Hepatic stellate cell (primary cell): ENCODE measurements at regions not wholly inside any gene's neighbourhood (a gene's known extent, or its start where the extent isn't known, plus 50 kb on each side); places are given as distances from the start of the nearest gene placed in this dataset.
"Not testable (repeated sequence)": the region's sequence is repeated elsewhere in the genome, so short reads cannot be mapped to it uniquely, and the experiment has no call there.

Experiments used
- DNase-seq: peaks from one replicate; pipeline ENCODE4 v3.0.0; 2011; ENCODE audit warnings: low spot score

- DNase-seq: peak; percentile 22
These were observed 429.0 kb upstream of the MTPN start for GRCh38 chr7:136405931-136406777.

GRCh38 chr7:136403591-136403990 lies 426.4 kb upstream of the MTPN start:
- DNase-seq: no peak

- no peak for DNase-seq
These were observed 423.7 kb upstream of the MTPN start for GRCh38 chr7:136400877-136401276.

GRCh38 chr7:136399385-136399784 lies 422.2 kb upstream of the MTPN start:
- no peak for DNase-seq

- no peak for DNase-seq
These were observed 415.7 kb upstream of the MTPN start for GRCh38 chr7:136392856-136393255.

- no peak for DNase-seq
These were observed 414.2 kb upstream of the MTPN start for GRCh38 chr7:136391371-136391770.

- DNase-seq: no peak
These were observed 412.8 kb upstream of the MTPN start for GRCh38 chr7:136389933-136390332.

- no peak for DNase-seq
These were observed 409.7 kb upstream of the MTPN start for GRCh38 chr7:136386876-136387275.

- not testable (repeated sequence) for DNase-seq
These were observed 394.2 kb upstream of the MTPN start for GRCh38 chr7:136371409-136371808.

- DNase-seq: no peak
These were observed 393.0 kb upstream of the MTPN start for GRCh38 chr7:136370137-136370536.

GRCh38 chr7:136369225-136369624 lies 392.1 kb upstream of the MTPN start:
- DNase-seq: no peak

GRCh38 chr7:136359333-136359903 lies 382.3 kb upstream of the MTPN start:
- DNase-seq: no peak

GRCh38 chr7:136353287-136353686 lies 376.1 kb upstream of the MTPN start:
- no peak for DNase-seq

GRCh38 chr7:136348542-136349192 lies 371.5 kb upstream of the MTPN start:
- DNase-seq: no peak

GRCh38 chr7:136348142-136348541 lies 371.0 kb upstream of the MTPN start:
- DNase-seq: no peak

- DNase-seq: no peak
These were observed 370.3 kb upstream of the MTPN start for GRCh38 chr7:136347488-136347887.

GRCh38 chr7:136342251-136342650 lies 365.1 kb upstream of the MTPN start:
- no peak for DNase-seq

- no peak for DNase-seq
These were observed 362.3 kb upstream of the MTPN start for GRCh38 chr7:136339464-136339863.

GRCh38 chr7:136336932-136337331 lies 359.8 kb upstream of the MTPN start:
- DNase-seq: no peak

- DNase-seq: no peak
These were observed 356.5 kb upstream of the MTPN start for GRCh38 chr7:136333636-136334035.

- DNase-seq: no peak
These were observed 349.0 kb upstream of the MTPN start for GRCh38 chr7:136326045-136326609.

GRCh38 chr7:136325578-136325977 lies 348.4 kb upstream of the MTPN start:
- DNase-seq: no peak

- no peak for DNase-seq
These were observed 347.9 kb upstream of the MTPN start for GRCh38 chr7:136325027-136325426.
